ENCODE measurements at regions not wholly inside any gene's neighbourhood (a gene's known extent, or its start where the extent isn't known, plus 50 kb on each side); places are given as distances from the start of the nearest gene placed in this dataset.
"Not testable (repeated sequence)": the region's sequence is repeated elsewhere in the genome, so short reads cannot be mapped to it uniquely, and the experiment has no call there.

GRCh38 chr1:89436856-89437255 is 73.0 kb downstream of the GBP6 start:
- H3K27ac Mint-ChIP-seq: no peak overlapping the region
- CTCF ChIA-PET (ENCODE audit: partially characterized antibody): no interaction called here
- POLR2A ChIA-PET (ENCODE audit: partially characterized antibody): no interaction called here

GRCh38 chr1:89438301-89438700 is 74.4 kb downstream of the GBP6 start:
- CTCF ChIA-PET (ENCODE audit: partially characterized antibody); H3K4me3 Mint-ChIP-seq; DNase-seq; H3K36me3 ChIP-seq (ENCODE audit: insufficient read depth, low read length); H3K9me3 ChIP-seq (ENCODE audit: control insufficient read depth in 1 of 2, low read length in 2 of 2); H3K4me1 Mint-ChIP-seq; H3K4me1 ChIP-seq (ENCODE audit: insufficient read depth, low read length); H3K36me3 Mint-ChIP-seq; H3K4me3 ChIP-seq (ENCODE audit: low read length in 2 of 2); H3K27me3 Mint-ChIP-seq; H3K27ac Mint-ChIP-seq; intact Hi-C loops (cut with micrococcal nuclease); H3K27ac ChIP-seq (ENCODE audit: low read depth, low read length); H3K27me3 ChIP-seq (ENCODE audit: insufficient read depth, low read length); POLR2A ChIA-PET (ENCODE audit: partially characterized antibody): not testable (repeated sequence)
- peaks cover 0 to 45% (median 29%) of the 10 kb centered on the region in 8 donors for H3K9me3 Mint-ChIP-seq

More at GRCh38 chr1:89436856-89437255, 73.0 kb downstream of the GBP6 start:
- Mint-ChIP-seq H3K9me3 (peaks cover 0 to 42% (median 29%) of the 10 kb centered on the region in 8 donors), H3K4me3 (no peak overlapping the region), H3K27me3 (peaks cover 1 to 2% of the 10 kb centered on the region in 2 donors), H3K36me3 (peaks cover 4 to 8% of the 10 kb centered on the region in 2 donors), H3K4me1 (no peaks in the 10 kb centered on the region)
- no peaks in the 10 kb centered on the region for H3K36me3 ChIP-seq (ENCODE audit: insufficient read depth, low read length)
- H3K4me3 ChIP-seq (ENCODE audit: low read length in 2 of 2): no peak overlapping the region
- intact Hi-C loops (cut with micrococcal nuclease): no loop called here
- no peak overlapping the region for H3K27ac ChIP-seq (ENCODE audit: low read depth, low read length)
- no peaks in the 10 kb centered on the region for H3K27me3 ChIP-seq (ENCODE audit: insufficient read depth, low read length)
- no peak for DNase-seq
- no peaks in the 10 kb centered on the region for H3K9me3 ChIP-seq (ENCODE audit: control insufficient read depth in 1 of 2, low read length in 2 of 2)
- H3K4me1 ChIP-seq (ENCODE audit: insufficient read depth, low read length): no peaks in the 10 kb centered on the region

GRCh38 chr1:89440911-89441310 is 77.1 kb downstream of the GBP6 start:
- H3K27me3 Mint-ChIP-seq: peaks cover 0 to 3% of the 10 kb centered on the region in 2 donors
- no peaks in the 10 kb centered on the region for H3K36me3 ChIP-seq (ENCODE audit: insufficient read depth, low read length)
- CTCF ChIA-PET (ENCODE audit: partially characterized antibody): interaction anchor here (1.3 kb wide), 1 partner anchor 13 kb away, joined by 3 read pairs; no protein-coding TSS in a partner anchor
- no peaks in the 10 kb centered on the region for H3K4me1 ChIP-seq (ENCODE audit: insufficient read depth, low read length)
- H3K27ac ChIP-seq (ENCODE audit: low read depth, low read length): no peak overlapping the region
- H3K36me3 Mint-ChIP-seq: peaks cover 4 to 8% of the 10 kb centered on the region in 2 donors
- POLR2A ChIA-PET (ENCODE audit: partially characterized antibody): no interaction called here
- peaks cover 0 to 45% (median 29%) of the 10 kb centered on the region in 8 donors for H3K9me3 Mint-ChIP-seq
- no peak overlapping the region for H3K27ac Mint-ChIP-seq
- H3K9me3 ChIP-seq (ENCODE audit: control insufficient read depth in 1 of 2, low read length in 2 of 2): no peaks in the 10 kb centered on the region
- H3K4me3 Mint-ChIP-seq: no peak overlapping the region
- intact Hi-C loops (cut with micrococcal nuclease): no loop called here
- no peaks in the 10 kb centered on the region for H3K27me3 ChIP-seq (ENCODE audit: insufficient read depth, low read length)
- no peaks in the 10 kb centered on the region for H3K4me1 Mint-ChIP-seq
- H3K4me3 ChIP-seq (ENCODE audit: low read length in 2 of 2): no peak overlapping the region
- DNase-seq: no peak

GRCh38 chr1:89444791-89445190 is 79.8 kb upstream of the LRRC8B start:
- H3K4me1 ChIP-seq (ENCODE audit: insufficient read depth, low read length): no peaks in the 10 kb centered on the region
- no peaks in the 10 kb centered on the region for H3K9me3 ChIP-seq (ENCODE audit: control insufficient read depth in 1 of 2, low read length in 2 of 2)
- H3K4me1 Mint-ChIP-seq: peaks cover 0 to under 1% (median 0%) of the 10 kb centered on the region in 4 donors
- intact Hi-C loops (cut with micrococcal nuclease): no loop called here
- no peak overlapping the region for H3K4me3 ChIP-seq (ENCODE audit: low read length in 2 of 2)
- ChIA-PET POLR2A (ENCODE audit: partially characterized antibody) (no interaction called here), CTCF (ENCODE audit: partially characterized antibody) (interaction anchor here (2.1 kb wide), 1 partner anchor 8 kb away, joined by 5 read pairs; no protein-coding TSS in a partner anchor)
- peaks cover 0 to 3% of the 10 kb centered on the region in 2 donors for H3K36me3 Mint-ChIP-seq
- no peaks in the 10 kb centered on the region for H3K36me3 ChIP-seq (ENCODE audit: insufficient read depth, low read length)
- no peak for DNase-seq
- H3K27ac Mint-ChIP-seq: no peak overlapping the region
- H3K27me3 Mint-ChIP-seq: peaks cover 1% of the 10 kb centered on the region in 2 donors
- H3K4me3 Mint-ChIP-seq: no peak overlapping the region
- H3K9me3 Mint-ChIP-seq: peaks cover 0 to 17% (median 7%) of the 10 kb centered on the region in 8 donors
- no peaks in the 10 kb centered on the region for H3K27me3 ChIP-seq (ENCODE audit: insufficient read depth, low read length)
- H3K27ac ChIP-seq (ENCODE audit: low read depth, low read length): no peak overlapping the region

- Mint-ChIP-seq H3K27ac (peak overlapping the region in 2 of 7 donors; percentile 48 to 86), H3K27me3 (peaks cover 0 to 1% of the 10 kb centered on the region in 2 donors), H3K4me1 (peaks cover 9 to 14% (median 13%) of the 10 kb centered on the region in 4 donors), H3K4me3 (peak overlapping the region in 2 of 8 donors; percentile 3 to 23), H3K9me3 (no peaks in the 10 kb centered on the region), H3K36me3 (no peaks in the 10 kb centered on the region)
- CTCF ChIA-PET (ENCODE audit: partially characterized antibody): interaction anchor here (1.2 to 8.2 kb wide), 5 partner anchors 365 to 477 kb away, joined by 4 to 70 read pairs (median 11); no protein-coding TSS in a partner anchor
- Histone ChIP-seq H3K27ac (ENCODE audit: low read depth, low read length) (no peak overlapping the region), H3K9me3 (ENCODE audit: control insufficient read depth in 1 of 2, low read length in 2 of 2) (no peaks in the 10 kb centered on the region), H3K4me3 (ENCODE audit: low read length in 2 of 2) (no peak overlapping the region), H3K36me3 (ENCODE audit: insufficient read depth, low read length) (no peaks in the 10 kb centered on the region), H3K4me1 (ENCODE audit: insufficient read depth, low read length) (peaks cover 11% of the 10 kb centered on the region), H3K27me3 (ENCODE audit: insufficient read depth, low read length) (no peaks in the 10 kb centered on the region)
- DNase-seq: peak in 1 of 5 donors; percentile 4
- intact Hi-C loops (cut with micrococcal nuclease): no loop called here
- POLR2A ChIA-PET (ENCODE audit: partially characterized antibody): interaction anchor here (0.8 kb wide), 1 partner anchor 411 kb away, joined by 3 read pairs; no protein-coding TSS in a partner anchor
Observed at GRCh38 chr1:89451011-89451410, 73.6 kb upstream of the LRRC8B start.

- peaks cover 11% of the 10 kb centered on the region for H3K4me1 ChIP-seq (ENCODE audit: insufficient read depth, low read length)
- no peak overlapping the region for H3K27ac ChIP-seq (ENCODE audit: low read depth, low read length)
- Mint-ChIP-seq H3K4me1 (peaks cover 9 to 14% (median 13%) of the 10 kb centered on the region in 4 donors), H3K27me3 (no peaks in the 10 kb centered on the region), H3K36me3 (no peaks in the 10 kb centered on the region), H3K9me3 (no peaks in the 10 kb centered on the region), H3K4me3 (no peak overlapping the region), H3K27ac (peak overlapping the region in 1 of 7 donors; percentile 33)
- POLR2A ChIA-PET (ENCODE audit: partially characterized antibody): no interaction called here
- CTCF ChIA-PET (ENCODE audit: partially characterized antibody): interaction anchor here (0.7 to 8.2 kb wide), 17 partner anchors 9 to 532 kb away, joined by 3 to 70 read pairs (median 5); no protein-coding TSS in a partner anchor
- no peaks in the 10 kb centered on the region for H3K36me3 ChIP-seq (ENCODE audit: insufficient read depth, low read length)
- no peak overlapping the region for H3K4me3 ChIP-seq (ENCODE audit: low read length in 2 of 2)
- H3K9me3 ChIP-seq (ENCODE audit: control insufficient read depth in 1 of 2, low read length in 2 of 2): no peaks in the 10 kb centered on the region
- DNase-seq: no peak
- no peaks in the 10 kb centered on the region for H3K27me3 ChIP-seq (ENCODE audit: insufficient read depth, low read length)
- intact Hi-C loops (cut with micrococcal nuclease): no loop called here
Observed at GRCh38 chr1:89453123-89453972, 71.3 kb upstream of the LRRC8B start.

GRCh38 chr1:89454845-89455521 is 69.6 kb upstream of the LRRC8B start:
- Mint-ChIP-seq H3K9me3 (no peaks in the 10 kb centered on the region), H3K36me3 (no peaks in the 10 kb centered on the region), H3K4me3 (no peak overlapping the region), H3K4me1 (peaks cover 9 to 14% (median 12%) of the 10 kb centered on the region in 4 donors), H3K27ac (peak overlapping the region in 2 of 7 donors; percentile 48 to 68), H3K27me3 (peaks cover 1 to 2% of the 10 kb centered on the region in 2 donors)
- Histone ChIP-seq H3K27me3 (ENCODE audit: insufficient read depth, low read length) (no peaks in the 10 kb centered on the region), H3K4me1 (ENCODE audit: insufficient read depth, low read length) (peaks cover 11% of the 10 kb centered on the region), H3K27ac (ENCODE audit: low read depth, low read length) (no peak overlapping the region), H3K4me3 (ENCODE audit: low read length in 2 of 2) (no peak overlapping the region), H3K9me3 (ENCODE audit: control insufficient read depth in 1 of 2, low read length in 2 of 2) (no peaks in the 10 kb centered on the region), H3K36me3 (ENCODE audit: insufficient read depth, low read length) (no peaks in the 10 kb centered on the region)
- intact Hi-C loops (cut with micrococcal nuclease): loop anchor here (1.0 to 2.0 kb wide), 8 partner anchors 96 to 519 kb away; partner anchors contain the start of gene GBP1
- ChIA-PET POLR2A (ENCODE audit: partially characterized antibody) (no interaction called here), CTCF (ENCODE audit: partially characterized antibody) (interaction anchor here (0.9 to 8.2 kb wide), 11 partner anchors 11 to 520 kb away, joined by 3 to 70 read pairs (median 6); no protein-coding TSS in a partner anchor)
- DNase-seq: peak; percentile 67 to 73 (median 69)
